Loucy (cell line): ENCODE measurements at regions not wholly inside any gene's neighbourhood (a gene's known extent, or its start where the extent isn't known, plus 50 kb on each side); places are given as distances from the start of the nearest gene placed in this dataset.
"Not testable (repeated sequence)": the region's sequence is repeated elsewhere in the genome, so short reads cannot be mapped to it uniquely, and the experiment has no call there.

Experiments used
- H2AFZ ChIP-seq: fragments of 200-600 bp; sonication (generic); 2 replicates; pipeline ENCODE4 v1.6.0; 2016; ENCODE audit warnings: antibody characterized with exemption, mild to moderate bottlenecking, low read length, moderate library complexity
- H3F3A ChIP-seq: fragments of 200-600 bp; 2 replicates; pipeline ENCODE4 v1.6.0; 2016; ENCODE audit warnings: antibody characterized with exemption, low read depth, mild to moderate bottlenecking
- H3K27me3 ChIP-seq: fragments of 200-600 bp; sonication (generic); 2 replicates; pipeline ENCODE4 v1.6.1; 2014; ENCODE audit warnings: low read length, mild to moderate bottlenecking; ENCODE audit not compliant: insufficient read depth, poor library complexity, severe bottlenecking
- H3K36me3 ChIP-seq: fragments of 200-600 bp; sonication (generic); 2 replicates; pipeline ENCODE4 v1.6.1; 2016; ENCODE audit warnings: low read length; ENCODE audit not compliant: insufficient read depth
- H3K4me1 ChIP-seq: fragments of 200-600 bp; sonication (generic); 2 replicates; pipeline ENCODE4 v1.5.1; 2014; ENCODE audit warnings: low read length, mild to moderate bottlenecking; ENCODE audit not compliant: insufficient read depth, poor library complexity, severe bottlenecking
- H3K4me2 ChIP-seq: fragments of 200-600 bp; sonication (generic); 2 replicates; pipeline ENCODE4 v1.6.0; 2014; ENCODE audit warnings: antibody characterized with exemption, low read length, low read depth, mild to moderate bottlenecking; ENCODE audit not compliant: poor library complexity, severe bottlenecking
- H3K4me3 ChIP-seq: fragments of 200-600 bp; sonication (generic); 2 replicates; pipeline ENCODE4 v1.5.1; 2014; ENCODE audit warnings: low read length, mild to moderate bottlenecking, mixed read lengths; ENCODE audit not compliant: poor library complexity, severe bottlenecking
- H3K79me2 ChIP-seq: fragments of 200-600 bp; sonication (generic); 2 replicates; pipeline ENCODE4 v1.6.1; 2014; ENCODE audit warnings: low read length; ENCODE audit not compliant: insufficient read depth
- H3K9ac ChIP-seq: fragments of 200-600 bp; sonication (generic); 2 replicates; pipeline ENCODE4 v1.6.0; 2014; ENCODE audit warnings: mild to moderate bottlenecking, low read depth, low read length, moderate library complexity; ENCODE audit not compliant: poor library complexity, severe bottlenecking
- H3K9me2 ChIP-seq: fragments of 200-600 bp; sonication (generic); replicated peaks from 2 replicates; pipeline ENCODE4 v1.6.1; 2016; ENCODE audit warnings: low read depth, low read length, mixed read lengths
- H3K9me3 ChIP-seq: fragments of 200-600 bp; sonication (generic); 2 replicates; pipeline ENCODE4 v1.6.1; 2014; ENCODE audit warnings: mild to moderate bottlenecking, antibody characterized with exemption, low read length, low read depth; ENCODE audit not compliant: insufficient read depth
- H4K20me1 ChIP-seq: fragments of 200-600 bp; sonication (generic); 2 replicates; pipeline ENCODE4 v1.6.0; 2014; ENCODE audit warnings: antibody characterized with exemption, low read length, mild to moderate bottlenecking; ENCODE audit not compliant: insufficient read depth, poor library complexity, severe bottlenecking
- CTCF ChIP-seq: fragments of 200-600 bp; sonication (generic); conservative IDR thresholded peaks from 2 replicates; pipeline ENCODE4 v1.5.1; 2014; ENCODE audit warnings: mild to moderate bottlenecking, antibody characterized with exemption, low read length
- EZH2phosphoT487 ChIP-seq: fragments of 200-600 bp; IDR thresholded peaks from 2 replicates; pipeline ENCODE4 v1.6.1; 2018; ENCODE audit warnings: antibody characterized with exemption, mild to moderate bottlenecking, moderate library complexity, borderline replicate concordance

- TF ChIP-seq CTCF = no peak
- no peak for TF ChIP-seq EZH2phosphoT487
- no peaks in the 10 kb centered on the region for H3K27me3 ChIP-seq
- no peak overlapping the region for H2AFZ ChIP-seq
- H3K36me3 ChIP-seq = no peaks in the 10 kb centered on the region
- H3K4me3 ChIP-seq = no peak overlapping the region
- no peak overlapping the region for H3K4me2 ChIP-seq
- no peaks in the 10 kb centered on the region for H3F3A ChIP-seq
- no peaks in the 10 kb centered on the region for H3K79me2 ChIP-seq
- no peaks in the 10 kb centered on the region for H3K4me1 ChIP-seq
- no peaks in the 10 kb centered on the region for H4K20me1 ChIP-seq
- no peaks in the 10 kb centered on the region; the same call in 1 of the 2 replicates for H3K9me3 ChIP-seq
- H3K9me2 ChIP-seq = no peaks in the 10 kb centered on the region
- no peak overlapping the region for H3K9ac ChIP-seq
These were observed 504.0 kb upstream of the OLFM3 start for GRCh38 chr1:102500758-102501157.

DNA sequence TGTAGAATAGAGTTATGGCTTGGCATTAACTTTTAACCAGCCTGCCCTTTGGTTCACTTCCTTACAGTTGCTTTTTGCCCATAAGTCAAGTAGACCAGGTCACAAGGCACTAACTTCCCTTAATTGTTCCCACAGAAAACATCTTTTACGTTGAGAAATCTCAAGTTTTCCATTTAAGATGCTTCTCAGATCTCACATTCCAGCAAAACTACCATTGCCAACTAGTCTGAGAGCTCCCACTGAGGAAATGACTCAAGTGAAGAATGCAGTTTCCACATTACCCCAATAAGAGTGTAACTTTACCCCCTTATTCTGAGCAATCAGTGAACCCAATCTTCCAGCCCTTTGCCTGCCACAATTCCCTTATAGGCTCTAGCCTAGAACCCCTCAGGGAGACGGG is 502.2 kb upstream of the OLFM3 start:
- TF ChIP-seq EZH2phosphoT487 = no peak
- no peak for TF ChIP-seq CTCF
- no peaks in the 10 kb centered on the region for H4K20me1 ChIP-seq
- no peaks in the 10 kb centered on the region; the same call in 1 of the 2 replicates for H3K9me3 ChIP-seq
- no peaks in the 10 kb centered on the region for H3K4me1 ChIP-seq
- H2AFZ ChIP-seq = no peak overlapping the region
- H3K79me2 ChIP-seq = no peaks in the 10 kb centered on the region
- H3K4me3 ChIP-seq = no peak overlapping the region
- no peak overlapping the region for H3K4me2 ChIP-seq
- no peaks in the 10 kb centered on the region for H3F3A ChIP-seq
- H3K36me3 ChIP-seq = no peaks in the 10 kb centered on the region
- no peaks in the 10 kb centered on the region for H3K27me3 ChIP-seq
- H3K9ac ChIP-seq = no peak overlapping the region
- H3K9me2 ChIP-seq = no peaks in the 10 kb centered on the region

DNA sequence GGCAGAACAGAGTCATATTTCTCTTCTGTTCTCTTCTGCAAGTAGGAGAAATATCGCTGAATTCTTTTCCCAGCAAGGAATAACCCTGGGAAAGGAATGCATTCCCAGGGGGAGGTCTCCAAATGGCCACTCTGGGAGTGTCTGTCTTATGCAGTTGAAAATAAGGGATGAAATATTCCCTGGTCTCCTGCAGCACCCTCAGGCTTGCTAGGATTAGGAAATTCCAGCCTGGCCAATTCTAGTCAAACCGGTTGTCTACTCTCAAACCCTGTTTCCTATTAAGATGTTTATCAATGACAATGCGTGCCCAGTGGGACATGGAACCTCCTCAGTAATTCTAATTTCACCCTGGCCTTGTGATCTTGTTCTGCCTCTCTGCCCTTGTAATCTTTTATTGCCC is 501.1 kb upstream of the OLFM3 start:
- not testable (repeated sequence) for H3K9ac ChIP-seq, H3K27me3 ChIP-seq, H3K9me3 ChIP-seq, H3K9me2 ChIP-seq, H4K20me1 ChIP-seq, H3K79me2 ChIP-seq, H3K4me3 ChIP-seq, H3K4me1 ChIP-seq, H3K36me3 ChIP-seq, H3K4me2 ChIP-seq, H2AFZ ChIP-seq, H3F3A ChIP-seq

- Histone ChIP-seq H2AFZ (no peak overlapping the region), H3K4me3 (no peak overlapping the region), H3K9me3 (no peaks in the 10 kb centered on the region), H3K9ac (no peak overlapping the region), H3K27me3 (no peaks in the 10 kb centered on the region), H3K4me1 (no peaks in the 10 kb centered on the region), H3F3A (no peaks in the 10 kb centered on the region), H3K4me2 (no peak overlapping the region), H4K20me1 (no peaks in the 10 kb centered on the region), H3K9me2 (no peaks in the 10 kb centered on the region), H3K36me3 (no peaks in the 10 kb centered on the region), H3K79me2 (no peaks in the 10 kb centered on the region)
- TF ChIP-seq EZH2phosphoT487 (no peak), CTCF (no peak)
These were observed 475.8 kb upstream of the OLFM3 start for GRCh38 chr1:102472520-102472919.
